IPS-11a (cell line): ENCODE measurements at regions not wholly inside any gene's neighbourhood (a gene's known extent, or its start where the extent isn't known, plus 50 kb on each side); places are given as distances from the start of the nearest gene placed in this dataset.
"Not testable (repeated sequence)": the region's sequence is repeated elsewhere in the genome, so short reads cannot be mapped to it uniquely, and the experiment has no call there.

Source experiments
- H3K4me3 ChIP-seq: one replicate; pipeline ENCODE4 v1.5.1; 2013; ENCODE audit warnings: low read depth, low read length, control low read depth

DNA sequence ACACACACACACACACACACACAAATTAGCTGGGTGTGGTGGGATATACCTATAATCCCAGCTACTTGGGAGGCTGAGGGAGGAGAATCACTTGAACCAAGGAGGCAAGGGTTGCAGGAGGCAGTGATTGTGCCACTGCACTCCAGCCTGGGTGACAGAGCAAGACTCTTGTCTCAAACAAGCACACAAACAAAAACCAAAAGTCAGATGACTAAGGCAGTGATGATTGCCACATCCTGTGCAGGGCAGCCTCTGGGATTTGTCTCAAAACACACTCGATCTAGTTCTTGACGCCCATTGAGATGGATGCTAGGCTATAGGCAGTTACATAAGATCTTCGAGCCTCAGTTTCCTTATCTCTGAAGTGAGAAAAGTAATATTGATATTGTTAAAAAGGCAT is 183.1 kb upstream of the NOTCH2NLA start:
- H3K4me3 ChIP-seq = not testable (repeated sequence)

DNA sequence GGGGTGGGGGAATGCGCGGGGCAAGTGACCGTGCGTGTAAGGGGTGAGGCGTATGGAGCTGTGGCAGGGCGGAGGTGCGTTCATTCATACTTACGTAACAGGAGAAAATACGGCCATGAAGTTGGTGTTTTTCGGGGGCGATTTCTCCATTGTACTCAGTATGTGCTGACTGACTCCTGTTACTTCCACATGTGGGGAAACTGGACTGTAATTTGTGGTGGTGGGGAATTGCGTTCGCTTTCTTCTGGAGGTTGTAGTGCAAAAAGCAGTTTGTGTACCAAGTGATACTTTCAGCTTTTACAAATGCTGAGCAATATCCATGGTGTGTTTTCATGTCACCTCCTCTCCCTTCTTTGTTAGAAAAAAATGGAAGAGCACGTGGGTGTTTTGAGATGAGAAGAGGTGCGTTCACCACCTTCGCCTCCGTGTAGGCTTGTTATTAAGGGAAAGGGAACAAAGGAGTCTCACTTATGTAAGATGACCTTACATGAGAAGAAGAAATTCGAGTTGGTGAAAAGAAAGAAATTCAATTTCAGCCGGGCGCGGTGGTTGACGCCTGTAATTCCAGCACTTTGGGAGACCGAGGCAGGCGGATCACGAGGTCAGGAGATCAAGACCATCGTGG is 181.1 kb upstream of the NOTCH2NLA start:
- H3K4me3 ChIP-seq = not testable (repeated sequence)

- not testable (repeated sequence) for H3K4me3 ChIP-seq
Measured at GRCh38 chr1:146409116-146409801, 180.4 kb upstream of the NOTCH2NLA start.

GRCh38 chr1:146401281-146401825 is 172.5 kb upstream of the NOTCH2NLA start:
- not testable (repeated sequence) for H3K4me3 ChIP-seq

GRCh38 chr1:146400173-146401121 is 171.6 kb upstream of the NOTCH2NLA start:
- H3K4me3 ChIP-seq = not testable (repeated sequence)

DNA sequence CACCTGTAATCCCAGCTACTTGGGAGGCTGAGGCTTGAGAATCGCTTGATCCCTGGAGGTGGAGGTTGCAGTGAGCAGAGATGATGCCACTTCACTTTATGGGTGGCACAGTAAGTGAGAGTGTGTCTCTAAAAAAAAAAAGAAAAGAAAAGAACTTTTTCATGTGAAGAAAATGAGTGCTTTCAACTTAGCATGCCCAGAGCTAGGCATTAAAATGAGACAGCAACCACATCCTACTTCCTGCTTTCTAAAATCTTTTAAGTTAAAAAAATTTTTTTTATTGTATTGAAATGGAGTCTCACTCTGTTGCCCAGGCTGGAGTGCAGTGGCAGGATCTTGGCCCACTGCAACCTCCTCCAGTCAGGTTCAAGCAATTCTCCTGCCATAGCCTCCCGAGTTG is 170.4 kb upstream of the NOTCH2NLA start:
- H3K4me3 ChIP-seq = not testable (repeated sequence)

DNA sequence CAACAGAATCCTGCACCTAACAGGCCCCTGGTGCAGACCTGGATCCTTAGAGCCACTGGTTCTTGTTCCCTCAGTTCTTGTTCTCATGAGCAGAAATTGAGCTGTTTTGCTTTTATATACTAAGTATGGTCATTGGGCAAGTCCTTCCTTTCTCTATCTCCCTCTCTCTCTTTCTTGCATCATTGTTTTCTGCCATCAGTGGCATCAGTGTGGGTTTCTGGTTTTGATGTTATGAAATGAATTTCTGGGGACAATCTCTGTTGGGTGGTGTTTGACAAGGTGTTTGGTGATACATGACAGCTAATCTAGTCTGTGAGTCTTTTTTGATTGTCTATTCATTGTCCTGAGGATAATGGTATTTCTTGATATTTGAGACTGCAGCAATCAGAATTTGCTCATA is 168.0 kb upstream of the NOTCH2NLA start:
- H3K4me3 ChIP-seq = not testable (repeated sequence)

DNA sequence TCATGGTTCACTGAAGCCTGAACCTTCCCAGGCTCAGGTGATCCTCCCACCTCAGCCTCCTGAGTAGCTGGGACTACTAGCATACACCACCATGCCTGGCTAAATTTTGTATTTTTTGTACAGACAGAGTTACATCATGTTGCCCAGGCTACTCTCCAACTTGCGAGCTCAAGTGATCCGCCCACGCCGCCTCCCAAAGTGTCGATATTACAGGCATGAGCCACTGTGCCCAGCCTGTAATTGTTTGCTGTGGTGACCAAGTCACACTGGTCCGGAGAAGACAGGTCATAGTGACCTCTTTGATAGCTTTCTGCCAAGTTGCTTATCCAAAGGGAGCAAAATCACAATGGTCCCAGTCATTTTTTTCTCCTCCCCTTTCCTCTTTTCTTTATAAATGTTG is 167.4 kb upstream of the NOTCH2NLA start:
- not testable (repeated sequence) for H3K4me3 ChIP-seq

GRCh38 chr1:146393796-146394195 is 165.0 kb upstream of the NOTCH2NLA start:
- not testable (repeated sequence) for H3K4me3 ChIP-seq

GRCh38 chr1:146393154-146393553 is 164.3 kb upstream of the NOTCH2NLA start:
- not testable (repeated sequence) for H3K4me3 ChIP-seq

- not testable (repeated sequence) for H3K4me3 ChIP-seq
Measured at GRCh38 chr1:146389178-146389577, 160.4 kb upstream of the NOTCH2NLA start.

GRCh38 chr1:146387750-146388469 is 159.1 kb upstream of the NOTCH2NLA start:
- not testable (repeated sequence) for H3K4me3 ChIP-seq

DNA sequence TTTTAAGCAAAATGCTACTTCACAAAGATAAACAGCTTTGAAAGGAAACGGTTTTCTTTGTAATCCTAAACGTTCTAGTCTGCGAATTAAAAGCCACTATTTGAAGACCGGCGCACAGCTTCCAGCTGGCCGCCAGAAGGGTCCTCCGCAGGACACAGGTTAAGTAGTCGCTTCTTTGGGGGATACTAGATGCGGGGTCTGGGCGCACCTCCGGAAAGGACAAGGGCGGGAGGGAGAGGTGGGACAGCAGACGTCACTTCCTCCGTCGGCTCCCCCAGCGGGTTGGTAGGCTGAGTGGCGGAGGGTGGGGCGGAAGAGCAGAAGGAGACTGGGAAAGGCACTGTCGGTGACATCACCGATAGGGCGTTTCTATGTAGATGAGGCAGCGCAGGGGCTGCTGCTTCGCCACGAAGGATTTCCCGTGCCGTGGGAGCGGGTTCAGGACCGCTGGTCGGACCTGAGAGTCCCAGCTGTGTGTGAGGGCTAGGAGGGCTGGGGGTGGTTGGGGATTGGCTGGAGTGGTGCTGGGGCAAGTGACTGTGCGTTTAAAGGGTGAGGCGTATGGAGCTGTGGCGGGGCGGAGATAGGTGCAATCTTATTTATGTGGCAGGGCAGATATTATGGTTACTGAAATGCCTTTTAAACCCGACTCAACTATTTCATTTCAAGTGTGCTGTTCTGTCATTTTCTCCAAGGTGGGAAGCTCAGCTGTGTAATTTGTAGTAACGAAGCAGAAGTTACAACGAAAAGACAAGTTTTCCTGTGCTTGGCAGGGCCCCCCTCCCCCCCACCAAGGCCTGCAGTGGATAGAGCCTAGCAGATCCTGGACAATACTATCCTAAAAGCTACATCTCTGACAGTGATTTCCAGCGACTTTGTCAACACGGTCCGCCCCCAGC is 158.3 kb upstream of the NOTCH2NLA start:
- H3K4me3 ChIP-seq = not testable (repeated sequence)

GRCh38 chr1:146381196-146381595 is 152.4 kb upstream of the NOTCH2NLA start:
- not testable (repeated sequence) for H3K4me3 ChIP-seq

DNA sequence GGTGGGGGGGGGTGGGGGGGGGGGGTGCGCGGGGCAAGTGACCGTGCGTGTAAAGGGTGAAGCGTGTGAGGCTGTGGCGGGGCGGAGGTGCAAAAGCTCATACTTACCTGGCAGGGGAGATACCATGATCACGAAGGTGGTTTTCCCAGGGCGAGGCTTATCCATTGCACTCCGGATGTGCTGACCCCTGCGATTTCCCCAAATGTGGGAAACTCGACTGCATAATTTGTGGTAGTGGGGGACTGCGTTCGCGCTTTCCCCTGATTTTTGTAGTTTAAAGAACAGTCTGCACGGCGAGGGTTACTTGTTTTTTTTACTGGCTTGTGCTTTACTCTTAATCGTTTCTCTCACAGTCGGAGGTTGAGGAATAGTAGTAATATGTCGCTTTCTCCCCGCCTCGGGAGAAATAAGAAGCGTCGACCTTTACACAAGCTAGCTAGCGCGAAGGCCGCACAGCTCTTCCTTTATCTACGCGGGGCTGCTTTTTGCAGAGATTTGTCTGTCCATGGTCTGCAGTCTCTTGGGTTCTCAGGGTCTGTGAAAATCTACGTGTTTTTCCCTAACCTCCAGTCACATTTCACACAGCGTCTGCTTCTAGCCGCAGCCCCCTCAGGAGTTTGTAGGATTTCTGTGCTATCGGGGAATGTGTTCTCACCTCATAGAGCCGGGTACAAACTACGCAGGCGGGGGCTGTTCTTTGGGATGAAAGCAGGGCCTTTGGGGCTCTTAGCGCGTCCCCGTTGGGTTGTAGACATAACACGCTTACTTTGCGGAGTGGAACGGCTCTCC is 148.1 kb upstream of the NOTCH2NLA start:
- H3K4me3 ChIP-seq = not testable (repeated sequence)

- not testable (repeated sequence) for H3K4me3 ChIP-seq
Measured at GRCh38 chr1:146376309-146376707, 147.5 kb upstream of the NOTCH2NLA start.

GRCh38 chr1:146375108-146375507 is 146.3 kb upstream of the NOTCH2NLA start:
- H3K4me3 ChIP-seq = not testable (repeated sequence)

- not testable (repeated sequence) for H3K4me3 ChIP-seq
Measured at GRCh38 chr1:146369940-146370339, 141.1 kb upstream of the NOTCH2NLA start.

GRCh38 chr1:146355373-146355772 is 126.6 kb upstream of the NOTCH2NLA start:
- H3K4me3 ChIP-seq = not testable (repeated sequence)
